Middle frontal gyrus (tissue), 1 donor: ENCODE measurements at regions not wholly inside any gene's neighbourhood (a gene's known extent, or its start where the extent isn't known, plus 50 kb on each side); places are given as distances from the start of the nearest gene placed in this dataset.
"Not testable (repeated sequence)": the region's sequence is repeated elsewhere in the genome, so short reads cannot be mapped to it uniquely, and the experiment has no call there.

Experiments
- DNase-seq: peaks from one replicate; pipeline ENCODE4 v3.0.0-alpha.2; 2015; ENCODE audit warnings: low spot score; ENCODE audit errors: extremely low spot score

DNA sequence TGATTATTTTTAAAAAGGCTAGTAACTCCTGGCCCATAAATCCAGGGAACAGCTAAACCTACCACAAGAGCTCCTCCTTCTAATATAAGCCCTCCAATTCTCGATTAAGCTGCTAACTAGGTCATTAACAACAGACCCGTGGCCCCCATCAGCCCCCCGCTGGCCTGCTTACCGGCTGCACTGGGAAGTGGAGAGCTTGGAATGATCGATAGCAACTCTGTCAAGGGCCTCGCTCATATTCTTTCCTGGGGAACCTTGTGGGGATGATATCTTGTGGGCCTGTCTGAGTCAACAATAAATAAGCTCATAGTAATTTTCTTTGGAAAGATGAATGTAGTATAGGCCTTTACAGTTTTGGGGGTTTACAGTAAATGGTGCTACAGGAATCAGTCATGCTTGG is 353.5 kb downstream of the TCERG1L start:
- DNase-seq, result no peak

DNA sequence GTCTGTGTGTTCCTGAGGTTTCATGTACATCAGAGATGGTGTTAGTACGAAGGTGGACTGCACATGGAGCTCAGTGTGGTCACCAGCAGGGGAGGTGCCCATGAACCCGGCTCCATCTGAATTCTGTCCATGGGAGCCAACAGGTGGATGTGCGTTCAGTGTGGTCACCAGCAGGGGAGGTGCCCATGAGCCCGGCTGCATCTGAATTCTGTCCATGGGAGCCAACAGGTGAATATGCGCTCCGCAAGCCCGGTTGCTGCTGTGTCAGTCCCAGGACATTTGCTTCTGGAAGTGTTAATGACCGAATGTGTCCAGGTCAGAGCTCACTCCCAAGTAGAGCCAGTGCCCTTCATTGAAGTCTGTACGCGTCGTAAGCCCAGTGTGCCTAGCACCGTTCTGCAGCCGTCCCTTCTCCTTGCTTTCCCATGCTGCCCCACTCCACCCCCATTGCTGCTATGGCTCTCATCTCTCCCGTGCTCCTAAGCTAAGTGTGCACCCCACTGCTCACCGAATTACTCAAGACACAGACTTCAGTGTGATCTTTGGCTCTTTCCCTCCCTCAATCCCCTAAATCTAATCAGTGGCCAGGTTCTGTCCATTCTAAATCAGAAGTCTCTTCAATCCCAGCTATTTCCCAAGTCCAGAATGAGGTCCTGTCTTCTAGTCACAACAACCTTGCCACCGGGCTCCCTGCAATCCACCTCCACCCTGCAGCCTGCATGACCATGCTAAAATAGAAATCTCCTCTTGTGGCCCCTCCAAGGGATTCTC is 352.4 kb downstream of the TCERG1L start:
- DNase-seq, result no peak

DNA sequence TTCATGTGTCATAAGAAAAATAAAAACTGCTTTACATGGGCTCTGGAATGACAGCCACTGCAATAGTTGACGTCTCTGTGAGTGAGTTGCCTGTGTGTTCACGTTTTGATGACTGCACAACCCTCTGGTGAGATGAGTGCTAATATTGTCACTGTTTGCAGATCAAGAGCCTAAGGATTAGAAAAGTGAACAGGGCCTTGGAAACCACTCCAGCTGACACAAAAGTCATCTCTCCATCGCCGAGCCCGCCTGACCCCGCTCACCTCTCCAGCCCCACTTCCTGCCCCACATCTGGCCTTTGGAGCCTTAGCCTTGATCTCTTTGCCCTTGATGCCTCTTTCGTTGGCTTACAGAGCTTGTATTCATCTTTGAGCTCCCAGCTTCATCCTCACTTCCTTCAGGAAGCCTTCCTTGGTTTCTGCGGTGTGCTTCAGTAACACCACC is 351.7 kb downstream of the TCERG1L start:
- no peak for DNase-seq

DNA sequence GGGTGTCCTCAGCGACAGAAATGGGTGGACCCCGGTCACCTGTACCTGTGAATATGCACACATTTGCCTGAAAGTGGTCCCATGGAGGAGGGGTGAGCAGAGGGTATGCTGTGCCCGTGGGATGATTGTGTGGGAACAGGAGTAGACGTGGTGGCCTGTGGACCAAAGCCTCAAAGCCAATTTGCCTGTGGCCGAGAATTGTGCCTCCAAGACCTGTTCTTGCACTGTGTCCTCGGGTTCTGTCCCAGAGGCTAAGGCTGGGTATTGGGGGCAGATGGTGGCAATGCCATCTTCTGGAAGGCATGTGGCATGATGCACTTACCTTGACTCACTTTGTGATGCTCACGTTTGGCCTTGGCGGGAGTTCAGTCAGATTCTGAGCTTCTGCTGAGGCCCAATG is 351.0 kb downstream of the TCERG1L start:
- DNase-seq, result no peak

DNA sequence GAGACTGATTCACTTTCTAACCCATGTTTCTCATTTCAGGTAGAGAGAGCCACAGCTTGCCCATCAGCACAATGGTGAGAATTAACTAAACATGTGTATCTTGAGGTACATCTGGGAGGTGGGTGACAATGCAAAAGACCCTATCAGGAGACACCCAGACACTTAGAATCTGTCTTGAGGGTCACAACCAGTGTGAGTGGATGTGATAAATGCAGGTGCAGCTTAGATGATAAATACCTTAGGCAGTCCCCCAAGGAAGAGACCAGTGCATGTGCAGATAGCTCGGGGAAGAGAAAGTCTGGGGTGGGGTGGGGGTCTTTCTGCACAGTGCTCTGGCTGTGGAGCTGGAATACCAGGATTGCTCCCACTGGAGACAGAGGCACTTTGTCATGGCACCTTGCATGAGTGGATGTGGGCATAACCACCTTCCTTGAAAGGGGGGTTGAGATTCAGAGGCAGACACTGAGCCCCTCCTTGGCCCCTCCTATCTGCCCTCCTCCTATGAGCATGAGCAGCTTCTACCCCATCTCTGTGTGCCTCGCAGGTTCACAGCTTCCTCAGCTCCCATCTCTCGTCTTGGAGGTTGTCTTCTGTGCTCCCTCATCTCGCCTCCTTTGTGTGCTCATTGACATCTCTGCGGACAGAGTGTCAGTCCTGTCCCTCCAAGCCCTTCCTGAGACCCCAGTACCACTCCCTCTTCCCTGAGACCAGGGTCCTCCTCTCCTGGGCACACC is 349.8 kb downstream of the TCERG1L start:
- no peak for DNase-seq

DNA sequence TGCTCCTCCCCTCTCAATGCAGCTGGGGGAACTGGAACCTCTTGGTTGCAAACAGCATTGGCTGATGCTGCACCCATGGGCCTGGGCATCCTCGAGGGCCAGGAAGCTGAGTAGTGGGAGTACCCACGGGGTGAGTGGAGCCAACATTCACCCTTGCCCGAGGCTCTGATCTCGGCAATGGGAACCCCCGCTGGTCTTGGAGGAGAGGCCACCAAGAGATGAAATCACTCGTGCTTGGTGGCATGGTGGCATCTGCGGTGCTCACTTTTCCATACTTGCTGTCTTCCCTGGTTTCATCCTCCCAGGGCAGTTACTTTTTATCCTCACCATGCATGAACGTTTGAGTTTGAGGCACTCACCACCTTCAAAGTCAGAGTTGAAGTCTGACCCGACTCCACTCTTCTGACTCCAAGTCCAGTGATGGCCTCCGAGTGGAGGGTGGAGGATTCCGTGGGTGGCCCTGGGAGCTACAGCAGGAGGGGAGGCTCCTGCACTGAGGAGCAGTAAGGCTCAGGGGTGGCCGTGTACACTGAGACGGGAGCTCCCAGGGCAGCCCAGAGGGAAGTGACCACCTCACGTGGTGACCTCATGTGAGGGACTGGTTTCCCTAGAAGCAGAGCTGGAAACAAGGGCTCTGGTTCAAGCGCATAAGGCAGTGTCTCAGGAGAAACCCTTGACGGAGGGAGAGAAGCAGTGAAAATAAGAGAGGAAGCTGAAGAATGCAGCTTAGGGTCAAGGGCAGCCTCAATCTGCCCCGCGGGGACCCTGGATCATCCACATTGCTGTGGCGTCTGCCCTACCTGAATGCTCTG is 349.1 kb downstream of the TCERG1L start:
- no peak for DNase-seq

DNA sequence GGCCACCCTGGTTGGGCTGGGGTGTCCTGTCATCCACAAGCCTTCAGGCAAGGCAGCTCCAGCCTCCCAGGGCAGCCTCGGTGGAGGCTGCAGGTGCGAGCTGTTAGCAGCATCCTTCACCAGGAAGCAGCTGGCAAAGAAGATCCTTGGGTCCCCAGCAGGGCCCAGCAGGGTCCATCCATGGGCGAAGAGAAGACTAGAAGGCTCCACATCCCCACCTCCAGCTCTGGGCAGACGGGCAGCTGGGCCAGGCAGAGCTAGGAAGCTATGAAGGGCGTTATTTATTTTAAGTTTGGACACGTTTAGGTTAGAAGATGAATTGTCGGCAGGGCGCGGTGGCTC is 348.5 kb downstream of the TCERG1L start:
- DNase-seq, result no peak

DNA sequence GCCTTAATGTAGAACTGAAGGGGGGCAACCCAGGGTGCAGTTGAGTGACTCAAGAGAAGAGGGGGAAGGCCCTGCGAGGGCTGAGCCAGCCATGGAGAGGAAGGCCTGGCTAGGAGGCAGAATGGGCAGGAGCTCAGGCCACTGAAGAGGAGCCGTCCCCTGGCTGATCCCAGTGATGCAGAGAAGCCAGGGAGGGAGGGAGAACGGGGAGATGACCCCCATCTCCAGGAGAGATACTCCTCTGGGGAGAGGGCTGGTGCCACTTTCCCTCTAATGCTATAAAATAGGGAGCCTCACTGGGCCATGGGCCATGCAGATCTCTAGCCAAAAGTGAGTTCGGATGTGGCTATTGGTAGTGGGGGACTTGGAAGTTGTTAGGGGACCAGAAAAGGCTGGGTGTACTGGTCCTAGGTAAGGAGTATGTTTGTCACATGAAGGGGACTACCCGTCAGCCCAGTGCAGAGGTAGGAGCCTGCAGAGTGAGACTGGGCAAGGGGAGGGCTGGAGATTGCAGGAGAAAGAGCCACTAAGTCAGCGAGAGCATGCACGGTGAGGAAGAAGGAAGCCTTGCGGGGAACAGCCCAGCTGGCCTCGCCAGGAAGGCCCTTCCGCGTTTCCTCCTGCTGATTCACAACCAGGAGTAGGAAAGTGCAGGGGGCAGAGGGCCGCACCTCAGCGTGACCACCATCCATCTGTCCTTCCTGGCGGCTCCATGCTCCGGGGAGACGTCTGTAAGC is 347.6 kb downstream of the TCERG1L start:
- no peak for DNase-seq

DNA sequence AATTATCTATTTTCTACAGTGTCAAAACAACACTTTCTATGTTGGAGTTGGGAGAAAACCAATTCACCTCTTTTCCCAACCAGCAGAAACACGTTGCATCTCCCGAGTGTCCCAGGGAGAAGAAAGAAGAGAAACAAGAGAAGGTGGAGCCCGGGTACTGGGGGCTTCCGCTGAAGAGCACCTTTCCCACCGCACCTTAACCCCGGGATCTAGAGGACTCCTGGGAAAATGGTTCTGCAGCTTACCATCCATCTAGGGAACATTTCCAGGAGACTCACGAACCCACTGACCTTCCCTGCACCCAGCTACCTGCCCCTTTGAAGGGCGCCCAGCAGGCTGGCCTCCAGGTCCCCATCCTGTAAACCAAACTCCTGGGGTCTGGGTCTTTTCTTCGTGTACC is 346.8 kb downstream of the TCERG1L start:
- DNase-seq, result no peak

DNA sequence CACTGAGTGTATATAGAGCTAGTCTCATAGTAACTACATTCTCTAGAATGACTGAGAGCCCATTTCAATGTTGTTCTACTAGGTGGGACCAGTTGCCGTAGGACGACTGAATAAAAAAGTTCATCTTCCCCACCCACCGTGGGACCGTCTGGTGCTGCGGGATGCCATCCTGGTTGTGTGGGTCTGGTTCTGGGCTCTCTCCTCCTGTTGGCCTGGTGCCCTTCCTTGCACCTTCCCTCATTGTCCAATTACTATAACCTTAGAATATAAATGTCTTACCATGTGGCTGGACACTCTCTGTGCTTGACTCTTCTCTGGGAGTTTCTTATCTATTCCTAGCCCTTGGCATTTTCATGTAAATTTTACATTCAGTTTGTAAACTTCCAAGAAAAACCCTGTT is 344.4 kb downstream of the TCERG1L start:
- no peak for DNase-seq

DNA sequence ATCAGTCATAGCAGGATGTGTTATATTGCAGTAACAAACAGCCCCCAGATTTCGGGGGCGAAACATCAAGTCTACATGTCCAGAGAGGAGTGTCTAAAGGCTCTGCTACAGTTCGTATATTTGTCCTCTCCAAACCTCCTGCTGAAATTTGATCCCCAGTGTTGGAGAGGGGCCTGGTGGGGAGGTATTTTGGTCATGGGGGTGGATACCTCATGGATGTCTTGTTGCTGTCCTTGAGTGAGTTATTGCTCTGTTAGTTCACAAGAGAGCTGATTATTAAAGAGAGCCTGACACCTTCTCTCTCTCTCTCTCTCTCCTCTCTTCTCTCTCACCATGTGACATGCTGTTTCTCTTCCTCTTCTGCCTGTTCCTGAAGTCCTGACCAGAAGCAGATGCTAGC is 343.7 kb downstream of the TCERG1L start:
- no peak for DNase-seq

DNA sequence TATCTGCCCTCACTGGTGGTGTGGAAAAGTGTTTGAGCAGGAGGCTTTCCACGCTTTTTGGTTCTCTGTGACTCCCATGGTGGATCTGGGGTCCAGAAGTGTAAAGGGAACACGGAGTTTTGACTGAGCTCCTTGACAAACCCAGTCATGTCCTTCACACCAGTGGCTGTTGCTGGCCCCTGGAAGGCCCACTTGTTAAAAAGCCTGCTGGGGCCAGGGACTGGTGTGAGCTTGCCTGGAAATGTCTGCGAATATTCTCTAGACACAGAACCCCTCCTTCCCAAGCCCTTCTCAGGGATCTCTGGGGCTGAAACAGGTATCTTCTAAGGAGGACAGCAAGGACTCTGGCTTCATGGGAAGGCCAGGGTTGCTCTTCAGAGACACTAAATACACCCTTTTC is 343.0 kb downstream of the TCERG1L start:
- no peak for DNase-seq

DNA sequence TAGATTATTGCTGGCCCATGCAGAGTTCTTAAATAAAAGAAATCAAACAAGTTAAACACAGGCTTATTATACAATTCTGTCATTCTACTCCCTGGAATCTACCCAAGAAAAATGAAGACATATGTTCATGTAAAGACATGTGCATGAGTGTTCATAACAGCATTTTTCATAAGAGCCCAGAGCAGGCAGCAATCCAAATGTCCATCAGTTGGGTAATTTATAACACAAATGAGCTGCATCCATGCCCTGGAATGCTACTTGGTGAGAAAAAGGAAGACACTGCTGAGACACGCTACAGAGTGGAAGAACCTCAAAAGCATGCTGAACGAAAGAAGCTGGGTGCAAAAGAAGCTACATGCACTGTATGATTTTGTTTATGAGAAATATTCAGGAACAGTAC is 342.6 kb downstream of the TCERG1L start:
- DNase-seq, result no peak

DNA sequence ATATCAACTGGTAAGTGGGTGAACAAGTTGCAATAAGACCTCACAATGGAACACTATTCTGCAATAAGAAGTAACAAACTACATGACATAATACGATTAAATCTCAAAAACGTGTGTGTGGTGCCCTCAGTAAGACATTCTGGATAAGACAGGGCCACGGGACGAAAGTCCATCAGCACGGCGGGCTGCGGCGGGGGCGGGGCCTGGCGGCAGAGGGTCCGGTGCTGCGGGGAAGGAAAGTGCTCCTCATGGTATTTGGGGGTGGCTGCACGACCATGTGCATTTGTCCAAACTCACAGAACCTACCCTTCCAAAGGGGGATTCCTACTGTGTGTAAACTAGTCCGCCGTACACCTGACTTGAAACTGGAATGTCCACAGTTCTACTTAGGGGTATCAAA is 341.8 kb downstream of the TCERG1L start:
- no peak for DNase-seq

DNA sequence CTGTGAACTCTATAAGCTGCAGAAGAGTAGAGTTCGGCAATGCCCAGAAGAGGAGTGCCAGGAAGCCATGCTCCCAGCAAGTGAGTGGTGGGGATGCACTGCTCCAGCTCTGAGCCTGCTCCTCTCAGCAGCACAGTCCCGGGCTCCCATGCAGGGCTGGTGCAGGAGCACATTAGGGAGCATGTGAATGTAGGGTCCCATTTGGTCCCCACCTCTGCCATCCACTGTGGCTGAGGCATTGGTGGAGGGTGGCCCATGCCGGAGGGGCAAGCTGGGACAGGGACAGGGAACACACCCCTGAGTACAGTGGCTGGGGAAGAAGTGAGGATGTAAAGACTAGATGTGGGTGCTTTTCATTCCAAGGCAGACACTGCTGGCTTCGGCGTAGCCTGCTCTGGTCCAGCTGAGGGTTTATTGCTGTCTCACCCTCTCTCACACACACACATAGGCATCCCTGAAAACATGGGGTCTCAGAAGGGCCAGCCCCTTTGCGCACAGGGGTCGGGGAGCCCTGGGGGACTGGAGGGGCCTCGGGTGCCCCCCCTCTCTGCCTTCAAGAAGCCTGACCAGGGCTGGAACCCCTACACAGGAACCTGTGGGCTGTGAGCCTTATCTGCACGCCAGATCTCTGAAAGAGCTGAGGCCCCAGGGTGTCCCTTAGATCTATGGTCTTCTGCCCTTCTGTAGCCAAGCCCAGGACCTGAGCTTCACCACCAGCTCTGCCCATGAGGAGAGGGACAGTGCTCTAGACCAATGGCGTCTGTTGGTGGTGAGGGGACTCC is 341.0 kb downstream of the TCERG1L start:
- DNase-seq, result no peak

DNA sequence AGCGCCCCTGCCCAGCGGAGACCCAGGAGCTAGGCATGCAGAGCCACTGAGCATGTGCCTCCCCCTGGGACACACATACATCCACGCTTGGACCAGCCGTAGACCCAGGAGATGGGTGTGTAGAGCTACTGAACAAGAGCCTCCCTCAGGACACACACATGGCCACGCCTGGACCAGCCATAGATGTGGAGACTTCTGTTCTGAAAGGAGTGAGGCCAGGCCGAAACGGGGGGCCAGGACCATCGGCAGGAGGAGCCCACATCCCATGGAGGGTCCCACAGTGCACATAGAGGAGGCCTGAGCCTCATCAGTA is 340.4 kb downstream of the TCERG1L start:
- no peak for DNase-seq

DNA sequence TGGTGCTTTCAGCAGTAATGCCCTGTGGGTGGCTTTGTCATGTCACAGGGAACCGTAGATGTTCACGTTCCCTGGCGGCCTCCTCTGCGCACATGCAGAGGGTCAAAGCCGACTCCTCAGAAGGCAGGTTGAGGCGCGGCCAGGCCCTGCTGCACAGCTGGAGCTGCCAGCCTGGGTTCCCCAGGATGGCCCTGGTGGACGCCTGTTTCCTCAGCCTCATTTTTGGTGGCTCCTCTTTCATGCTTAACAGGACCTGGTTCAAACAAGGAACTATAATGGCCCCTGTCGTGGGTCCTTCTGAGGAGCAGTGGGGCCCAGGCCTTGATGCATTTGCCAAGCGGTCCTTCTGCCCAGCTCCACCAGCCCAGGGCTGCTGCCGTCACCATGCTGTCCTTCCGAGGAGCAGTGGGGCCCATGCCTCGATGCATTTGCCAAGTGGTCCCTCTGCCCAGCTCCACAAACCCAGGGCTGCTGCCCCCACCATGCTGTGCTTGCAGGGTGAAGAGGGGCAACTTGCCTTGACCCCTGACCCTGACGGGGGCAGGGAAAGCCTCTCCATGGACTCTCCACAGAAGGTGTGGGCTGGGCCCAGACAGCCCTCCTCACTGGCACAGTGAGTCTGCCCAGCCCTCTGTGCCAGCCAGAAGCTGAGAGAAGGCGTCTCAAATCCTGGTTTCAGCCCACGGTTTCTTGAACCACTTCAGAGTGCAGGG is 338.2 kb downstream of the TCERG1L start:
- no peak for DNase-seq

DNA sequence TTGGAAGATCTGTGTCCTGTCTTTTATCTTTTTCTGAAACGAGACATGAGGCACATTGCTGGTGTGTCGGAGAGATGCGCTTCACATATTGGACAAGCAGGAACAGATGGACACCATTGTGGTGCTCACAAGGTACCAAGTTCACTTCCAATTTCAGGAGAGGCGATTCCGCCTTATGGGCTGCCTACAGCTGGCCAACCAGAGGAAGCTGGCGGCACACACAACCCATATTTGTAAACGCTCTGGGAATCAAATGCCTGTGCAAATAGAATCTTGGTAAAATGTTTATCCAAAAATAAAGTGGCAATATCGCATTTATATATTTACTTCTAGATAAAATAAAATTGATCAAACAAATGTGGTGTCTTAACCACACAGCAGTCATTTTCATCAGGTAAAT is 337.4 kb downstream of the TCERG1L start:
- DNase-seq, result no peak

DNA sequence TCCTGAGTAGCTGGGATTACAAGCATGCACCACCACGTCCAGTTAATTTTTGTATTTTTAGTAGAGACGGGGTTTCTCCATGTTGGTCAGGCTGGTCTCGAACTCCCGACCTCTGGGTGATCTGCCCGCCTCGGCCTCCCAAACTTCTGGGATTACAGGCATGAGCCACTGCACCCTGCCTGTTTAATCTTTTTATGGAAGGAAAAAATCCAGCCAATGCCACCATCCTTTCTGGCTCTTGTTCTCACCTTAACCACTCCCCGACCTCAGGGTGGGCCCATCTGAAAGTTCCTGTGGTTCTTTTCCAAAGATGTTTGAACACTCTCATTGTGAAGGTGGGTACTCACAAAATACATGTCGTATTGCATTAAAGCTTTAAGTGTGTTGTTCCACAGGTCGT is 336.2 kb downstream of the TCERG1L start:
- DNase-seq, result not testable (repeated sequence)

DNA sequence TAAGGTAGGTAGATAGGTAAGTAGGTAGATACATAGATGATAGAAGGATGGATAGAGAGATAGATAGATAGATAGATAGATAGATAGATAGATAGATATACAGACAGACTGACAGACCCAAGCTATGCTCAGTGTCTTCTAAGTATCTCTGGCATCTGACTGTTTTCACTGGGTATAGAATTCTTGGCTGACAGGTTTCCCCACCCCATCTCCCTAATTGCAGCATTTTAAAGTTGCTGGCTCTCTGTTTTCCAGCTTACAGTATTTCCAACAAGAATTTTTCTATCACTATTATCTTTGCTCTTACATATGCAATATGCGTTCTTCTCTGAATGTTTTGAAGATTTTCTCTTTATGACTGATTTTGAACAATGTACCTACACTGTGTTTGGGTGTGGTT is 328.7 kb downstream of the TCERG1L start:
- no peak for DNase-seq
